Panc1 (cell line): ENCODE measurements at regions not wholly inside any gene's neighbourhood (a gene's known extent, or its start where the extent isn't known, plus 50 kb on each side); places are given as distances from the start of the nearest gene placed in this dataset.

ENCODE experiments used
- ATAC-seq: fragments of 200-7000 bp; cut with Tn5 transposase; 2 replicates; pipeline ENCODE4 v1.9.1; 2020; ENCODE audit warnings: mild to moderate bottlenecking, moderate library complexity
- BruUV-seq: library from RNA; stranded (reverse); fragments of 400-500 nt; replicated peaks from 2 replicates; lab custom pipeline; 2021; lab: Mats Ljungman, UMichigan
- CTCF ChIA-PET: fragments of 300-600 bp; sonication (Branson Sonifier 250); formaldehyde crosslinking; loops from one replicate; lab custom pipeline; 2022; ENCODE audit warnings: antibody characterized with exemption; lab: Charles Lee
- POLR2A ChIA-PET: fragments of 300-600 bp; sonication (Branson Sonifier 250); formaldehyde crosslinking; loops from one replicate; lab custom pipeline; 2022; ENCODE audit warnings: antibody characterized with exemption; lab: Charles Lee
- DNase-seq: peaks from one replicate; pipeline ENCODE4 v3.0.0-alpha.2; 2010; ENCODE audit warnings: low read depth, low spot score
- H3K27ac ChIP-seq: 2 replicates; pipeline ENCODE4 v1.5.1; 2011; ENCODE audit warnings: mild to moderate bottlenecking, low read length, inconsistent platforms
- H3K27me3 ChIP-seq: fragments of 200-500 bp; sonication (Bioruptor generic); 2 replicates; pipeline ENCODE4 v1.6.0; 2014; ENCODE audit warnings: low read length, inconsistent platforms; ENCODE audit not compliant: control insufficient read depth, insufficient read depth
- H3K36me3 ChIP-seq: fragments of 200-500 bp; sonication (Bioruptor generic); 2 replicates; pipeline ENCODE4 v1.5.1; 2014; ENCODE audit warnings: inconsistent platforms, mild to moderate bottlenecking, low read length, moderate library complexity; ENCODE audit not compliant: control insufficient read depth, insufficient read depth
- H3K4me1 ChIP-seq: 2 replicates; pipeline ENCODE4 v1.5.1; 2011; ENCODE audit warnings: inconsistent platforms, mild to moderate bottlenecking, low read length, moderate library complexity; ENCODE audit not compliant: control insufficient read depth, insufficient read depth
- H3K4me3 ChIP-seq, 2 experiments: 2 replicates each; pipeline ENCODE4 v1.5.1; 2011 to 2012; ENCODE audit warnings: low read depth in 2 of 2, low read length in 2 of 2, mild to moderate bottlenecking in 2 of 2, inconsistent platforms in 1 of 2, moderate library complexity in 1 of 2
- H3K9me3 ChIP-seq: fragments of 200-500 bp; sonication (Bioruptor generic); 2 replicates; pipeline ENCODE4 v1.5.1; 2014; ENCODE audit warnings: low read depth, mild to moderate bottlenecking, inconsistent platforms, low read length, moderate library complexity; ENCODE audit not compliant: control insufficient read depth, insufficient read depth
- POLR2AphosphoS5 ChIP-seq: IDR thresholded peaks from 2 replicates; pipeline ENCODE4 v1.6.1; 2012; ENCODE audit warnings: mild to moderate bottlenecking, low read depth, low read length, moderate library complexity
- SIN3A ChIP-seq: IDR thresholded peaks from 2 replicates; pipeline ENCODE4 v1.6.1; 2012; ENCODE audit warnings: low read depth, mild to moderate bottlenecking, low read length, moderate library complexity, borderline replicate concordance; ENCODE audit not compliant: insufficient read depth
- TCF7L2 ChIP-seq: IDR thresholded peaks from 2 replicates; pipeline ENCODE4 v1.6.1; 2011; ENCODE audit warnings: mild to moderate bottlenecking, low read depth, low read length, inconsistent platforms
- in situ Hi-C: cut with HindIII; loops from 2 replicates; pipeline ENCODE4 v1.10.0; 2016; ENCODE audit warnings: low sequenced_read_pairs, low pct_unique_long_range_greater_than_20kb
- intact Hi-C: fragments of 100-400 bp; cut with micrococcal nuclease; formaldehyde crosslinking; loops from one replicate; pipeline ENCODE4 v1.10.0; 2022; ENCODE audit not compliant: unreplicated experiment
- TF ChIP-seq, protein P1 (sequence below), 2 experiments: IDR thresholded peaks; 2 replicates each; pipeline ENCODE4 v1.6.1; 2011 to 2012; ENCODE audit warnings: low read depth in 2 of 2, control low read depth in 1 of 2, low read length in 1 of 2, mild to moderate bottlenecking in 1 of 2, moderate library complexity in 1 of 2; ENCODE audit not compliant: insufficient read depth in 1 of 2
- TF ChIP-seq, protein P2 (sequence below): fragments of 450-650 bp; IDR thresholded peaks from 2 replicates; pipeline ENCODE4 v1.5.1; 2017; ENCODE audit warnings: mild to moderate bottlenecking

DNA sequence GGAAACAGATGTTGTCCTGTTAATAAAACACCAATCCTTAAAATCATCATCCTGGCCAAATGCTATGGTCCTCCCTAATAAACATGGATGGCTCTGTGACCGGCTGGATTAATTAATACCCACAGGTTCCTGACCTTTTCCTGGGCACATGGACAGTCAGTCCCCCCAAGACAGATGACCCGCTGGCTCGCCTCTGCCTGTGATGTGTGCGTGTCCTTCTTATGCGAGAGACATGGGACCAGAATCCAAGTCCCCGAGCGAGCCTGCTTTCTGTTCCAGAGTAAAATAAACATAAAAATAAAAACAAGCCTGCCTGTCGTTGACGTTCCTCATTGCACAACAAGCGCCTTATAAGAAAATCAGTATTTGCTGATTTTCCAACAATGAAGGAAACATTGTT, 378.3 kb upstream of the TSHZ3 start:
- intact Hi-C loops = no loop called here
- TF ChIP-seq, protein P1, sequence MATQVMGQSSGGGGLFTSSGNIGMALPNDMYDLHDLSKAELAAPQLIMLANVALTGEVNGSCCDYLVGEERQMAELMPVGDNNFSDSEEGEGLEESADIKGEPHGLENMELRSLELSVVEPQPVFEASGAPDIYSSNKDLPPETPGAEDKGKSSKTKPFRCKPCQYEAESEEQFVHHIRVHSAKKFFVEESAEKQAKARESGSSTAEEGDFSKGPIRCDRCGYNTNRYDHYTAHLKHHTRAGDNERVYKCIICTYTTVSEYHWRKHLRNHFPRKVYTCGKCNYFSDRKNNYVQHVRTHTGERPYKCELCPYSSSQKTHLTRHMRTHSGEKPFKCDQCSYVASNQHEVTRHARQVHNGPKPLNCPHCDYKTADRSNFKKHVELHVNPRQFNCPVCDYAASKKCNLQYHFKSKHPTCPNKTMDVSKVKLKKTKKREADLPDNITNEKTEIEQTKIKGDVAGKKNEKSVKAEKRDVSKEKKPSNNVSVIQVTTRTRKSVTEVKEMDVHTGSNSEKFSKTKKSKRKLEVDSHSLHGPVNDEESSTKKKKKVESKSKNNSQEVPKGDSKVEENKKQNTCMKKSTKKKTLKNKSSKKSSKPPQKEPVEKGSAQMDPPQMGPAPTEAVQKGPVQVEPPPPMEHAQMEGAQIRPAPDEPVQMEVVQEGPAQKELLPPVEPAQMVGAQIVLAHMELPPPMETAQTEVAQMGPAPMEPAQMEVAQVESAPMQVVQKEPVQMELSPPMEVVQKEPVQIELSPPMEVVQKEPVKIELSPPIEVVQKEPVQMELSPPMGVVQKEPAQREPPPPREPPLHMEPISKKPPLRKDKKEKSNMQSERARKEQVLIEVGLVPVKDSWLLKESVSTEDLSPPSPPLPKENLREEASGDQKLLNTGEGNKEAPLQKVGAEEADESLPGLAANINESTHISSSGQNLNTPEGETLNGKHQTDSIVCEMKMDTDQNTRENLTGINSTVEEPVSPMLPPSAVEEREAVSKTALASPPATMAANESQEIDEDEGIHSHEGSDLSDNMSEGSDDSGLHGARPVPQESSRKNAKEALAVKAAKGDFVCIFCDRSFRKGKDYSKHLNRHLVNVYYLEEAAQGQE (IDR thresholded peaks at IDR 0.05; ENCODE audit: insufficient read depth in 1 of 2, low read depth in 2 of 2, low read length in 1 of 2) = no peak
- TF ChIP-seq TCF7L2 = no peak
- no peak for TF ChIP-seq SIN3A
- TF ChIP-seq, protein P2, sequence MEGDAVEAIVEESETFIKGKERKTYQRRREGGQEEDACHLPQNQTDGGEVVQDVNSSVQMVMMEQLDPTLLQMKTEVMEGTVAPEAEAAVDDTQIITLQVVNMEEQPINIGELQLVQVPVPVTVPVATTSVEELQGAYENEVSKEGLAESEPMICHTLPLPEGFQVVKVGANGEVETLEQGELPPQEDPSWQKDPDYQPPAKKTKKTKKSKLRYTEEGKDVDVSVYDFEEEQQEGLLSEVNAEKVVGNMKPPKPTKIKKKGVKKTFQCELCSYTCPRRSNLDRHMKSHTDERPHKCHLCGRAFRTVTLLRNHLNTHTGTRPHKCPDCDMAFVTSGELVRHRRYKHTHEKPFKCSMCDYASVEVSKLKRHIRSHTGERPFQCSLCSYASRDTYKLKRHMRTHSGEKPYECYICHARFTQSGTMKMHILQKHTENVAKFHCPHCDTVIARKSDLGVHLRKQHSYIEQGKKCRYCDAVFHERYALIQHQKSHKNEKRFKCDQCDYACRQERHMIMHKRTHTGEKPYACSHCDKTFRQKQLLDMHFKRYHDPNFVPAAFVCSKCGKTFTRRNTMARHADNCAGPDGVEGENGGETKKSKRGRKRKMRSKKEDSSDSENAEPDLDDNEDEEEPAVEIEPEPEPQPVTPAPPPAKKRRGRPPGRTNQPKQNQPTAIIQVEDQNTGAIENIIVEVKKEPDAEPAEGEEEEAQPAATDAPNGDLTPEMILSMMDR = no peak
- TF ChIP-seq POLR2AphosphoS5 = no peak
- Histone ChIP-seq H3K27me3 (no peaks in the 10 kb centered on the region; the same call in 1 of the 2 replicates), H3K4me3 (no peak overlapping the region), H3K9me3 (no peaks in the 10 kb centered on the region), H3K4me1 (no peaks in the 10 kb centered on the region), H3K36me3 (no peaks in the 10 kb centered on the region), H3K27ac (no peak overlapping the region)
- ATAC-seq (no peak), DNase-seq (no peak)
- in situ Hi-C loops = no loop called here
- ChIA-PET POLR2A (no interaction called here), CTCF (no interaction called here)
- BruUV-seq = no TSS peak

DNA sequence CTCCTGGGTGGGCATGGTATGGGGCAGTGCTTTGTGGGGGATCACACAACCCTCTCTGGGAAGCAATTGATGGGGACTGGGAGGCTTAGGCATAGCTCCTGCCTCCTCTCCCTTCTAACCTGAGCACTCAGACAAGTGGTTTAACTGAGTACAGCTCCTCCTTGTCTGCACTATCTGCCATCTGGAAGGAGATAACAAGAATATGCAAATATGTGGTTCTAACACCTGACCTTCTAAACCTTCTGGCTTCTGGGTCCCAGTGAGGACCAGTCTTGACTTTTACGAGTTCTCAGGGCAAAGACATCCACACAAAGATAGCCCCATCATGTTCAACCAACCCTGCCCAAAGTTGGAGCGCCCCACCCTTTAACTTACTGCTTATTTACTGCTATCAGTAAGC, 381.0 kb upstream of the TSHZ3 start:
- in situ Hi-C loops = no loop called here
- POLR2A ChIA-PET = no interaction called here
- DNase-seq (no peak), ATAC-seq (no peak)
- no TSS peak for BruUV-seq
- H3K4me1 ChIP-seq = no peaks in the 10 kb centered on the region
- H3K4me3 ChIP-seq = no peak overlapping the region
- H3K27ac ChIP-seq = no peak overlapping the region
- no peaks in the 10 kb centered on the region for H3K9me3 ChIP-seq
- H3K36me3 ChIP-seq = no peaks in the 10 kb centered on the region
- H3K27me3 ChIP-seq = peaks cover 2% of the 10 kb centered on the region; the same call in 1 of the 2 replicates
- intact Hi-C loops = no loop called here
- CTCF ChIA-PET = no interaction called here
- no peak for TF ChIP-seq TCF7L2
- no peak for TF ChIP-seq SIN3A
- TF ChIP-seq, protein P2 = no peak
- TF ChIP-seq POLR2AphosphoS5 = no peak
- TF ChIP-seq, protein P1 (IDR thresholded peaks at IDR 0.05; ENCODE audit: insufficient read depth in 1 of 2, low read depth in 2 of 2, low read length in 1 of 2) = no peak
